ENCODE measurements at regions not wholly inside any gene's neighbourhood (a gene's known extent, or its start where the extent isn't known, plus 50 kb on each side); places are given as distances from the start of the nearest gene placed in this dataset.

GRCh38 chr4:129901205-129901604, 805.3 kb downstream of the C4orf33 start:
- no peak for ATAC-seq

GRCh38 chr4:129903861-129904260, 807.9 kb downstream of the C4orf33 start:
- ATAC-seq: no peak
- TF ChIP-seq TOX (CRISPR knock-in tag; IDR thresholded peaks at IDR 0.05; ENCODE audit: borderline replicate concordance): no peak
- no peak for TF ChIP-seq ZFP3 (CRISPR knock-in tag; IDR thresholded peaks at IDR 0.05)
- no peak for TF ChIP-seq ZNF565 (CRISPR knock-in tag; conservative IDR thresholded peaks at IDR 0.05; ENCODE audit: low read depth)
- TF ChIP-seq ISL1 (CRISPR knock-in tag; IDR thresholded peaks at IDR 0.05): no peak
- no peak for TF ChIP-seq TCF4 (CRISPR knock-in tag; IDR thresholded peaks at IDR 0.05; ENCODE audit: borderline replicate concordance)
- TF ChIP-seq CSRNP3 (CRISPR knock-in tag; IDR thresholded peaks at IDR 0.05): no peak
- TF ChIP-seq RARB (CRISPR knock-in tag; IDR thresholded peaks at IDR 0.05): no peak
- no peak for TF ChIP-seq ZC3H10 (CRISPR knock-in tag; IDR thresholded peaks at IDR 0.05)
- no peak for TF ChIP-seq CSDC2 (CRISPR knock-in tag; IDR thresholded peaks at IDR 0.05)
- no peak for TF ChIP-seq GLIS3 (CRISPR knock-in tag; IDR thresholded peaks at IDR 0.05)
- TF ChIP-seq TSHZ2 (CRISPR knock-in tag; IDR thresholded peaks at IDR 0.05): no peak
- no peak for TF ChIP-seq BACH2 (CRISPR knock-in tag; IDR thresholded peaks at IDR 0.05; ENCODE audit: borderline replicate concordance)
- no peak for TF ChIP-seq SNAI2 (CRISPR knock-in tag; IDR thresholded peaks at IDR 0.05)
- TF ChIP-seq, protein P1, sequence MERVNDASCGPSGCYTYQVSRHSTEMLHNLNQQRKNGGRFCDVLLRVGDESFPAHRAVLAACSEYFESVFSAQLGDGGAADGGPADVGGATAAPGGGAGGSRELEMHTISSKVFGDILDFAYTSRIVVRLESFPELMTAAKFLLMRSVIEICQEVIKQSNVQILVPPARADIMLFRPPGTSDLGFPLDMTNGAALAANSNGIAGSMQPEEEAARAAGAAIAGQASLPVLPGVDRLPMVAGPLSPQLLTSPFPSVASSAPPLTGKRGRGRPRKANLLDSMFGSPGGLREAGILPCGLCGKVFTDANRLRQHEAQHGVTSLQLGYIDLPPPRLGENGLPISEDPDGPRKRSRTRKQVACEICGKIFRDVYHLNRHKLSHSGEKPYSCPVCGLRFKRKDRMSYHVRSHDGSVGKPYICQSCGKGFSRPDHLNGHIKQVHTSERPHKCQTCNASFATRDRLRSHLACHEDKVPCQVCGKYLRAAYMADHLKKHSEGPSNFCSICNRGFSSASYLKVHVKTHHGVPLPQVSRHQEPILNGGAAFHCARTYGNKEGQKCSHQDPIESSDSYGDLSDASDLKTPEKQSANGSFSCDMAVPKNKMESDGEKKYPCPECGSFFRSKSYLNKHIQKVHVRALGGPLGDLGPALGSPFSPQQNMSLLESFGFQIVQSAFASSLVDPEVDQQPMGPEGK (CRISPR knock-in tag; IDR thresholded peaks at IDR 0.05; ENCODE audit: borderline replicate concordance): no peak
- TF ChIP-seq, protein P2, sequence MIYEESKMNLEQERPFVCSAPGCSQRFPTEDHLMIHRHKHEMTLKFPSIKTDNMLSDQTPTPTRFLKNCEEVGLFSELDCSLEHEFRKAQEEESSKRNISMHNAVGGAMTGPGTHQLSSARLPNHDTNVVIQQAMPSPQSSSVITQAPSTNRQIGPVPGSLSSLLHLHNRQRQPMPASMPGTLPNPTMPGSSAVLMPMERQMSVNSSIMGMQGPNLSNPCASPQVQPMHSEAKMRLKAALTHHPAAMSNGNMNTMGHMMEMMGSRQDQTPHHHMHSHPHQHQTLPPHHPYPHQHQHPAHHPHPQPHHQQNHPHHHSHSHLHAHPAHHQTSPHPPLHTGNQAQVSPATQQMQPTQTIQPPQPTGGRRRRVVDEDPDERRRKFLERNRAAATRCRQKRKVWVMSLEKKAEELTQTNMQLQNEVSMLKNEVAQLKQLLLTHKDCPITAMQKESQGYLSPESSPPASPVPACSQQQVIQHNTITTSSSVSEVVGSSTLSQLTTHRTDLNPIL (CRISPR knock-in tag; IDR thresholded peaks at IDR 0.05; ENCODE audit: low read depth): no peak
- no peak for TF ChIP-seq PPARA (CRISPR knock-in tag; IDR thresholded peaks at IDR 0.05; ENCODE audit: borderline replicate concordance)
- TF ChIP-seq OSR1 (CRISPR knock-in tag; IDR thresholded peaks at IDR 0.05): no peak

More at GRCh38 chr4:129901205-129901604, 805.3 kb downstream of the C4orf33 start:
- TF ChIP-seq ZNF565 (CRISPR knock-in tag; conservative IDR thresholded peaks at IDR 0.05; ENCODE audit: low read depth) (no peak), ZFP3 (CRISPR knock-in tag; IDR thresholded peaks at IDR 0.05) (no peak), RARB (CRISPR knock-in tag; IDR thresholded peaks at IDR 0.05) (no peak), ESRRG (CRISPR knock-in tag; IDR thresholded peaks at IDR 0.05) (no peak), TOX (CRISPR knock-in tag; IDR thresholded peaks at IDR 0.05; ENCODE audit: borderline replicate concordance) (no peak), ARNTL (CRISPR knock-in tag; IDR thresholded peaks at IDR 0.05; ENCODE audit: borderline replicate concordance, low read depth) (no peak), BACH2 (CRISPR knock-in tag; IDR thresholded peaks at IDR 0.05; ENCODE audit: borderline replicate concordance) (no peak), CSRNP3 (CRISPR knock-in tag; IDR thresholded peaks at IDR 0.05) (no peak), ZC3H10 (CRISPR knock-in tag; IDR thresholded peaks at IDR 0.05) (no peak), GLIS3 (CRISPR knock-in tag; IDR thresholded peaks at IDR 0.05) (no peak), OSR1 (CRISPR knock-in tag; IDR thresholded peaks at IDR 0.05) (no peak), SNAI2 (CRISPR knock-in tag; IDR thresholded peaks at IDR 0.05) (no peak), TCF4 (CRISPR knock-in tag; IDR thresholded peaks at IDR 0.05; ENCODE audit: borderline replicate concordance) (no peak)
- TF ChIP-seq, protein P2 (CRISPR knock-in tag; IDR thresholded peaks at IDR 0.05; ENCODE audit: low read depth): no peak
- TF ChIP-seq, protein P3, sequence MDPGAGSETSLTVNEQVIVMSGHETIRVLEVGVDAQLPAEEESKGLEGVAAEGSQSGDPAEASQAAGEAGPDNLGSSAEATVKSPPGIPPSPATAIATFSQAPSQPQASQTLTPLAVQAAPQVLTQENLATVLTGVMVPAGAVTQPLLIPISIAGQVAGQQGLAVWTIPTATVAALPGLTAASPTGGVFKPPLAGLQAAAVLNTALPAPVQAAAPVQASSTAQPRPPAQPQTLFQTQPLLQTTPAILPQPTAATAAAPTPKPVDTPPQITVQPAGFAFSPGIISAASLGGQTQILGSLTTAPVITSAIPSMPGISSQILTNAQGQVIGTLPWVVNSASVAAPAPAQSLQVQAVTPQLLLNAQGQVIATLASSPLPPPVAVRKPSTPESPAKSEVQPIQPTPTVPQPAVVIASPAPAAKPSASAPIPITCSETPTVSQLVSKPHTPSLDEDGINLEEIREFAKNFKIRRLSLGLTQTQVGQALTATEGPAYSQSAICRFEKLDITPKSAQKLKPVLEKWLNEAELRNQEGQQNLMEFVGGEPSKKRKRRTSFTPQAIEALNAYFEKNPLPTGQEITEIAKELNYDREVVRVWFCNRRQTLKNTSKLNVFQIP (CRISPR knock-in tag; IDR thresholded peaks at IDR 0.05; ENCODE audit: borderline replicate concordance, low read depth): no peak
